ENCODE measurements at regions not wholly inside any gene's neighbourhood (a gene's known extent, or its start where the extent isn't known, plus 50 kb on each side); places are given as distances from the start of the nearest gene placed in this dataset.

DNA sequence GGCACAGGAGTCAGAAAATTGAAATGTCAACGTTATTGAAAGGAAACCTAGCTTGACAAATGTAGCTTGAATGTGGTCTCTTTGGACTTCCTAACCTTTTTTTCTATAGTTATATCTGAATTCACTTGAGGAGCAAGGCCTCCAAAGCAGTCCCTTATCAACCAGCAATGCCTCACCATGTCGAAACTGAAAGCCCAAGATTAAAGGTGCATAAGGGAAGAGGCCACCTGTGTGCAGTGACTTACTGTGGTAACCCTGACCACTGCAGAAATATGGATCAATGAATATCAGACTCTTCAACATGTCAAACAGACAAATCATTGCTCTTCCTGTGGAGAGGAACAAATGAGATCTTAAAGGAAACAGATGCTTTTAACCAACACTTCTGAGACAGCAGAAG lies 95.0 kb upstream of the GIMD1 start:
- Mint-ChIP-seq H3K4me1 (no peaks in the 10 kb centered on the region), H3K9me3 (no peaks in the 10 kb centered on the region; a peak in 1 of 5 replicates), H3K27ac (no peak overlapping the region), H3K27me3 (ENCODE audit: low read depth) (no peaks in the 10 kb centered on the region), H3K36me3 (ENCODE audit: insufficient read depth in 1 of 3, low read depth in 3 of 3) (no peaks in the 10 kb centered on the region; a peak in 1 of 7 replicates), H3K4me3 (no peak overlapping the region)
- Histone ChIP-seq H3T11ph (ENCODE audit: low read length) (no peak overlapping the region), H2AK5ac (ENCODE audit: insufficient read length, low read length) (no peak overlapping the region), H2AFZ (ENCODE audit: low read length) (no peak overlapping the region), H3K23me2 (ENCODE audit: insufficient read length, low read depth, low read length, poor library complexity, severe bottlenecking) (no peaks in the 10 kb centered on the region), H3K9ac (ENCODE audit: extremely low read depth, insufficient read length, low read length) (no peak overlapping the region), H4K91ac (ENCODE audit: insufficient read length, low read depth, low read length) (no peak overlapping the region), H2BK120ac (ENCODE audit: low read depth, low read length, poor library complexity, severe bottlenecking) (no peak overlapping the region), H4K5ac (ENCODE audit: insufficient read length, low read depth, low read length) (no peak overlapping the region), H3K56ac (ENCODE audit: insufficient read length, low read depth, low read length) (no peak overlapping the region), H4K20me1 (ENCODE audit: control insufficient read depth, insufficient read depth, insufficient read length) (no peaks in the 10 kb centered on the region), H3K18ac (ENCODE audit: insufficient read length, low read depth, low read length) (no peak overlapping the region), H3K27me3 (ENCODE audit: insufficient read depth, low read length) (no peaks in the 10 kb centered on the region), H3K79me1 (ENCODE audit: insufficient read depth, low read depth, low read length, poor library complexity, severe bottlenecking) (no peaks in the 10 kb centered on the region), H3K23ac (ENCODE audit: insufficient read length, low read depth, low read length) (no peak overlapping the region), H3K14ac (ENCODE audit: insufficient read depth, low read length) (no peak overlapping the region), H3K4me1 (ENCODE audit: insufficient read depth, low read length) (no peaks in the 10 kb centered on the region), H2BK5ac (ENCODE audit: insufficient read length, low read length) (no peak overlapping the region), H2BK12ac (ENCODE audit: insufficient read length, low read depth, low read length) (no peak overlapping the region), H3K4ac (ENCODE audit: low read depth, low read length) (no peak overlapping the region), H3K4me2 (ENCODE audit: insufficient read depth, insufficient read length, low read length) (no peak overlapping the region), H3K27ac (ENCODE audit: insufficient read length, low read depth, low read length) (no peak overlapping the region), H3K9me3 (ENCODE audit: control insufficient read depth, low read depth, low read length) (no peaks in the 10 kb centered on the region), H3K79me2 (ENCODE audit: insufficient read depth, low read length) (no peaks in the 10 kb centered on the region), H2BK20ac (ENCODE audit: low read depth, low read length, poor library complexity, severe bottlenecking) (no peak overlapping the region), H2BK15ac (ENCODE audit: low read depth, low read length) (no peak overlapping the region), H4K8ac (replicated peaks; ENCODE audit: insufficient read length, low read depth, low read length) (no peak overlapping the region)
- no CpG with 5 or more reads among the region's 2 CpGs for WGBS (ENCODE audit: extremely low coverage, insufficient read length, low lambda C conversion rate)
- DNase-seq, result no peak
- no peak for TF ChIP-seq CTCF (conservative IDR thresholded peaks at IDR 0.05)

All from H9 (cell line).